ENCODE measurements at regions not wholly inside any gene's neighbourhood (a gene's known extent, or its start where the extent isn't known, plus 50 kb on each side); places are given as distances from the start of the nearest gene placed in this dataset.

DNA sequence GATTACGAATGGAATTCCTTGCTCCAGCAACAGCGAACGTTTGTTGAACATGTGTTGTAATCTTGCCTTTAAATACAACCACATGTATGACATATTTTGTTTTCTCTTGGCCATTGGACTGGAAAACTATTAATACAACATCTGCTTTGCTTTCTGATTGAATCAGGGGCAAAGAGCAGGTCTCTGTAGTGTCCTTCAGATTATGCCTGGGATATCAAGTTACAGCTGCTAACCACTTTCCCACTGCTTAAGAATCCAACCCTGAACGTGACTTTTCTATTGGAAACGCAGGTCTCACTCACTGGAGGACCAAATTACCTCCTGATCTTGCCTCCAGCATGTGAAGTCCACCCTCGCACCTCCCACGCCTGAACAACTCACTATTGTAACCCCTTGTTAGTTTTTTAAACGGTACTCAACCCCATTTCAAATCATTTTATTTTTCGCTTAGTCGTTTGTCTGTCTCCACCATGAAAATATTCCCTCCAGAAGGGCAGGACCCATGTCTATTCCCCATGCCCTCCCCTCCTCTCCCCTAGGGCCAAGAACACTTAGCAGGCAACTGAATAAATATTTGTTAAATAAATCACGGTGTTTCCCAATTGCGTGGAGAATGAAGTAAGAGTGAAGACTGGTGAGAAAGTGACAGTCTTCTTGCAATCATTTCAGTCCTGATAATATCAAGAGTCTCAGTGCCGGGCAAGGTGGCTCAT is 57.4 kb upstream of the MRTFB start:
- TF ChIP-seq POLR2AphosphoS5 (IDR thresholded peaks at IDR 0.05; ENCODE audit: low read depth, low read length) (no peak), SIN3A (IDR thresholded peaks at IDR 0.05; ENCODE audit: borderline replicate concordance, insufficient read depth, low read length) (no peak; the same call in 1 of the 2 replicates)
- TF ChIP-seq, protein P1, sequence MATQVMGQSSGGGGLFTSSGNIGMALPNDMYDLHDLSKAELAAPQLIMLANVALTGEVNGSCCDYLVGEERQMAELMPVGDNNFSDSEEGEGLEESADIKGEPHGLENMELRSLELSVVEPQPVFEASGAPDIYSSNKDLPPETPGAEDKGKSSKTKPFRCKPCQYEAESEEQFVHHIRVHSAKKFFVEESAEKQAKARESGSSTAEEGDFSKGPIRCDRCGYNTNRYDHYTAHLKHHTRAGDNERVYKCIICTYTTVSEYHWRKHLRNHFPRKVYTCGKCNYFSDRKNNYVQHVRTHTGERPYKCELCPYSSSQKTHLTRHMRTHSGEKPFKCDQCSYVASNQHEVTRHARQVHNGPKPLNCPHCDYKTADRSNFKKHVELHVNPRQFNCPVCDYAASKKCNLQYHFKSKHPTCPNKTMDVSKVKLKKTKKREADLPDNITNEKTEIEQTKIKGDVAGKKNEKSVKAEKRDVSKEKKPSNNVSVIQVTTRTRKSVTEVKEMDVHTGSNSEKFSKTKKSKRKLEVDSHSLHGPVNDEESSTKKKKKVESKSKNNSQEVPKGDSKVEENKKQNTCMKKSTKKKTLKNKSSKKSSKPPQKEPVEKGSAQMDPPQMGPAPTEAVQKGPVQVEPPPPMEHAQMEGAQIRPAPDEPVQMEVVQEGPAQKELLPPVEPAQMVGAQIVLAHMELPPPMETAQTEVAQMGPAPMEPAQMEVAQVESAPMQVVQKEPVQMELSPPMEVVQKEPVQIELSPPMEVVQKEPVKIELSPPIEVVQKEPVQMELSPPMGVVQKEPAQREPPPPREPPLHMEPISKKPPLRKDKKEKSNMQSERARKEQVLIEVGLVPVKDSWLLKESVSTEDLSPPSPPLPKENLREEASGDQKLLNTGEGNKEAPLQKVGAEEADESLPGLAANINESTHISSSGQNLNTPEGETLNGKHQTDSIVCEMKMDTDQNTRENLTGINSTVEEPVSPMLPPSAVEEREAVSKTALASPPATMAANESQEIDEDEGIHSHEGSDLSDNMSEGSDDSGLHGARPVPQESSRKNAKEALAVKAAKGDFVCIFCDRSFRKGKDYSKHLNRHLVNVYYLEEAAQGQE (IDR thresholded peaks at IDR 0.05; ENCODE audit: insufficient read depth in 1 of 2, low read depth in 2 of 2, low read length in 2 of 2) = 0 out of 4 replicates have a peak, but pooled peaks of 1 of the 2 experiments have one; percentile 18

Measured in PFSK-1 (cell line).